Transverse colon (tissue), 4 donors: ENCODE measurements at regions not wholly inside any gene's neighbourhood (a gene's known extent, or its start where the extent isn't known, plus 50 kb on each side); places are given as distances from the start of the nearest gene placed in this dataset.

Experiments
- DNase-seq: peaks from one replicate; pipeline ENCODE4 v3.0.0-alpha.2; 2019
- H3K27ac ChIP-seq, 4 donors: fragments of 200-600 bp; sonication (generic); 2 replicates each; pipeline ENCODE4 v1.5.1; 2016 to 2018; ENCODE audit warnings: inconsistent platforms in 4 of 4
- H3K27me3 ChIP-seq: fragments of 200-600 bp; sonication (generic); 2 replicates; pipeline ENCODE4 v1.5.1; 2017; ENCODE audit warnings: inconsistent platforms
- H3K36me3 ChIP-seq, 4 donors: fragments of 200-600 bp; sonication (generic); 2 replicates each; pipeline ENCODE4 v1.5.1; 2017 to 2019; ENCODE audit warnings: inconsistent platforms in 4 of 4
- H3K4me1 ChIP-seq, 4 donors: fragments of 200-600 bp; sonication (generic); 2 replicates each; pipeline ENCODE4 v1.5.1; 2017 to 2020; ENCODE audit warnings: inconsistent platforms in 4 of 4
- H3K4me3 ChIP-seq, 4 donors: fragments of 200-600 bp; sonication (generic); 1 replicate in 1 of 4; 2 replicates in 3 of 4; pipeline versions ENCODE4 v1.5.1 to v1.6.1; 2017 to 2019; ENCODE audit warnings: inconsistent platforms in 4 of 4
- H3K9me3 ChIP-seq, 2 donors: fragments of 200-600 bp; sonication (generic); 2 replicates each; pipeline ENCODE4 v1.5.1; 2017 to 2019; ENCODE audit warnings: inconsistent platforms in 2 of 2
- EP300 ChIP-seq: sonication (generic); formaldehyde crosslinking; IDR thresholded peaks from one replicate; pipeline ENCODE4 v1.6.1; 2017; ENCODE audit warnings: antibody characterized with exemption, low read depth
- POLR2A ChIP-seq: fragments of 450-650 bp; IDR thresholded peaks from one replicate; pipeline ENCODE4 v1.6.1; 2016; ENCODE audit warnings: antibody characterized with exemption, mild to moderate bottlenecking, moderate library complexity
- POLR2AphosphoS5 ChIP-seq, 3 donors: sonication (generic); formaldehyde crosslinking; IDR thresholded peaks; one replicate each; pipeline ENCODE4 v1.6.1; 2016; ENCODE audit warnings: antibody characterized with exemption in 3 of 3
- WGBS, 2 donors: methylation state at CpG; one replicate each; pipeline ENCODE4 v1.1.5; 2018; ENCODE audit warnings: low coverage in 1 of 2; 5-methylcytosine and 5-hydroxymethylcytosine counted together
- in situ Hi-C, 4 donors: fragments of 200-750 bp; cut with MboI; loops; one replicate each; pipeline versions ENCODE4 v1.15.0 to v1.15.1; 2017; ENCODE audit warnings: low sequenced_read_pairs in 3 of 4, low pct_ligation_motif_present in 1 of 4, low pct_unique_long_range_greater_than_20kb in 1 of 4
- intact Hi-C: fragments of 100-400 bp; cut with DNase I; formaldehyde crosslinking; loops from one replicate; pipeline ENCODE4 v1.15.1; 2023; ENCODE audit warnings: low total_unique reads
- TF ChIP-seq, protein P1 (sequence below), 5 experiments: fragments of 200-600 bp in 3 of 5; fragments of 450-650 bp in 2 of 5; sonication (generic) in 3 of 5; IDR thresholded peaks; 1 replicate in 2 of 5; 2 replicates in 3 of 5; pipeline ENCODE4 v1.5.1; 2016 to 2017; ENCODE audit warnings: antibody characterized with exemption in 5 of 5, inconsistent platforms in 3 of 5, mild to moderate bottlenecking in 2 of 5, moderate library complexity in 1 of 5

DNA sequence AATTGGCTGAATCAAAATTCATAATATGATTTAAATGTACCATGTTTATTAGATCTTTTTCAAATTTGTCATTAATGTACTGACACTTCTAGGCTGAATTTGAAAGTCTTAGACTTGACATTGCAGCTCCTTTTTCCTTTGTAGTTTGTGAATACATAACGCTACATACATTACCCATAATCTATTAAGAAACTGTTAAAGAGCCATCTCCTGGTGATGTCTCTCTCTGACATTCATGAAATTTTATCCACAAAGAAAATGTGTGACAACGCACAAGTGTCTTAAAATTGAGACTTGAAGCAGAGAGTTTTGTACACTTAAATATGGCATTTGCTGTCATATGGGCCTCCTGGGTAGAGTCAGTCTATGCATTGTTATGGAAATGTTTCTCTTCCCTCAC, 320.2 kb upstream of the ARGLU1 start:
- H3K4me3 ChIP-seq = no peak overlapping the region
- in situ Hi-C loops (no loop called here), intact Hi-C loops (no loop called here)
- DNase-seq = no peak
- TF ChIP-seq EP300 = no peak
- TF ChIP-seq, protein P1, sequence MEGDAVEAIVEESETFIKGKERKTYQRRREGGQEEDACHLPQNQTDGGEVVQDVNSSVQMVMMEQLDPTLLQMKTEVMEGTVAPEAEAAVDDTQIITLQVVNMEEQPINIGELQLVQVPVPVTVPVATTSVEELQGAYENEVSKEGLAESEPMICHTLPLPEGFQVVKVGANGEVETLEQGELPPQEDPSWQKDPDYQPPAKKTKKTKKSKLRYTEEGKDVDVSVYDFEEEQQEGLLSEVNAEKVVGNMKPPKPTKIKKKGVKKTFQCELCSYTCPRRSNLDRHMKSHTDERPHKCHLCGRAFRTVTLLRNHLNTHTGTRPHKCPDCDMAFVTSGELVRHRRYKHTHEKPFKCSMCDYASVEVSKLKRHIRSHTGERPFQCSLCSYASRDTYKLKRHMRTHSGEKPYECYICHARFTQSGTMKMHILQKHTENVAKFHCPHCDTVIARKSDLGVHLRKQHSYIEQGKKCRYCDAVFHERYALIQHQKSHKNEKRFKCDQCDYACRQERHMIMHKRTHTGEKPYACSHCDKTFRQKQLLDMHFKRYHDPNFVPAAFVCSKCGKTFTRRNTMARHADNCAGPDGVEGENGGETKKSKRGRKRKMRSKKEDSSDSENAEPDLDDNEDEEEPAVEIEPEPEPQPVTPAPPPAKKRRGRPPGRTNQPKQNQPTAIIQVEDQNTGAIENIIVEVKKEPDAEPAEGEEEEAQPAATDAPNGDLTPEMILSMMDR (IDR thresholded peaks at IDR 0.05) = no peak
- TF ChIP-seq POLR2A = no peak
- no peak for TF ChIP-seq POLR2AphosphoS5 (IDR thresholded peaks at IDR 0.05)
- H3K27ac ChIP-seq = no peak overlapping the region
- no peaks in the 10 kb centered on the region for H3K4me1 ChIP-seq
- no peaks in the 10 kb centered on the region for H3K36me3 ChIP-seq
- no peaks in the 10 kb centered on the region for H3K9me3 ChIP-seq
- 83 to 92% methylated on average over 2 of the region's 2 CpGs for WGBS, 2 donors
- no peaks in the 10 kb centered on the region for H3K27me3 ChIP-seq

DNA sequence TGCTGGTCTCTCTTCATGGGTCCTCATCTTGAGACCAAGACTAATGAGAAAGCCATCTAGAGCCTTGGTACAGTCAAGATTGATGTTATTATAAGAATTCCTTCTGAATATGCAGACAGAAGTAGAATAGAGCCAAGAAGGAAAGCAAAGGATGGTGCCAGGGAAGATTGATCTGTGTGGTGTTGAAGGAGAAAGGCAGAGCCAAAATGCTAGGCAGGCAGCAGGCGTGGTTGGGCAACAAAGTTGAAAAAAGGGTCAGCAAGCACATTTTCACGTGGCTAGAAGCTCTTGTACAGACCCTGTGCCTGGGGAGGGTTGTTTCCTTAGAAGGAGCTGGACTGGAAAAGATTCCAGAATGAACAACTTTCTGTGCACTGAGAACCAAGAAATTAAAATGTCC, 319.7 kb upstream of the ARGLU1 start:
- H3K36me3 ChIP-seq = no peaks in the 10 kb centered on the region
- in situ Hi-C loops = no loop called here
- H3K27ac ChIP-seq = no peak overlapping the region
- DNase-seq = no peak
- TF ChIP-seq, protein P1 (IDR thresholded peaks at IDR 0.05) = no peak
- no peak for TF ChIP-seq EP300
- TF ChIP-seq POLR2A = no peak
- no peak for TF ChIP-seq POLR2AphosphoS5 (IDR thresholded peaks at IDR 0.05)
- WGBS, 2 donors = 74 to 77% methylated on average over 2 of the region's 2 CpGs
- intact Hi-C loops = no loop called here
- H3K4me3 ChIP-seq = no peak overlapping the region
- no peaks in the 10 kb centered on the region for H3K9me3 ChIP-seq
- no peaks in the 10 kb centered on the region for H3K4me1 ChIP-seq
- H3K27me3 ChIP-seq = no peaks in the 10 kb centered on the region

DNA sequence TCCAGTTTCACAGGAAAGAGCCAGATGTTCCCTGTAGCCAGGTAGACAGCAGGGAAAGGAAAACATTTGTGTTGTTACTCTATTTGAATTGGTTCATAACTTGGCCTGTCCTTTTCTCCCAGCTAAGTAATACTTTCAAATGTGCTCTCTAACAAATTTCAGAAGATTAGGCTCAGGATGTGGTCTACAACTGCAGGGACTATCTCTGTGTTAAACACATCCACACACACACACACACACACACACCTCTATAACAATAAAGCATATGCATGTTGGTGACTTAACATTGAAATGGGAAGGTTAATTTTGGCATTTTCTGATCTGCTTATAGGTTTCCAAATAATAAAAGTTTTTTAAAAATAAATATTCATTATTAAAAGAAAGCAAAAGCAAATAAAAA, 316.0 kb upstream of the ARGLU1 start:
- no peak for DNase-seq
- H3K27ac ChIP-seq = no peak overlapping the region
- no peaks in the 10 kb centered on the region for H3K4me1 ChIP-seq
- intact Hi-C loops = no loop called here
- H3K9me3 ChIP-seq = no peaks in the 10 kb centered on the region
- TF ChIP-seq EP300 (no peak), POLR2AphosphoS5 (IDR thresholded peaks at IDR 0.05) (no peak), POLR2A (no peak)
- TF ChIP-seq, protein P1 (IDR thresholded peaks at IDR 0.05) = no peak
- in situ Hi-C loops = no loop called here
- H3K4me3 ChIP-seq = no peak overlapping the region
- H3K36me3 ChIP-seq = no peaks in the 10 kb centered on the region
- H3K27me3 ChIP-seq = no peaks in the 10 kb centered on the region

DNA sequence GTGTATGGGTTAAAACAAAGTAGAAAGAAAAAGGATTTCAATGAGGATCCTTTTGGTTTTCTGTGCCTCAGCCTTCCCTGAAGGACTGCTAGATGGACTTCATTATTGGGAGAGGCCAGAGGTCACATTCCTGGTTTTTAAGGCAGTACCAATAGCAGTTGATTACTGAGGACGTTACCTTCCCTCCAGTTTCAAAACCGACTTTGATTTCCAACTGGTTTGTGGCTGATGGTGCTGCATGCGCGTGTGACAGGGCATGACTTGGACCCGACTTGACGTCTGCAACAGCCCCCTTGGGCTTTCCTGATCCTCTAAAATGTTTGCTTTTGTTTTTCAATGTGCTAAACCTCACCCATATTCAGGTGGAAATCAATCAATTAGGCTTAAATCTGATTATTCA, 314.3 kb upstream of the ARGLU1 start:
- no peak for TF ChIP-seq POLR2A
- TF ChIP-seq EP300 = no peak
- TF ChIP-seq POLR2AphosphoS5 (IDR thresholded peaks at IDR 0.05) = no peak
- TF ChIP-seq, protein P1 (IDR thresholded peaks at IDR 0.05) = no peak
- intact Hi-C loops = no loop called here
- no peaks in the 10 kb centered on the region for H3K36me3 ChIP-seq
- in situ Hi-C loops = no loop called here
- WGBS, 2 donors = 74% methylated on average over 6 of the region's 6 CpGs; no CpG with 5 or more reads in 1 of the 2 donors
- H3K27ac ChIP-seq = no peak overlapping the region
- DNase-seq = no peak
- H3K27me3 ChIP-seq = no peaks in the 10 kb centered on the region
- no peaks in the 10 kb centered on the region for H3K9me3 ChIP-seq
- H3K4me3 ChIP-seq = no peak overlapping the region
- no peaks in the 10 kb centered on the region for H3K4me1 ChIP-seq
